ENCODE measurements at regions not wholly inside any gene's neighbourhood (a gene's known extent, or its start where the extent isn't known, plus 50 kb on each side); places are given as distances from the start of the nearest gene placed in this dataset.
"Not testable (repeated sequence)": the region's sequence is repeated elsewhere in the genome, so short reads cannot be mapped to it uniquely, and the experiment has no call there.

GRCh38 chr6:137545073-137545472, 50.9 kb upstream of the OLIG3 start:
- no peak for DNase-seq

- DNase-seq, result no peak
Measured at GRCh38 chr6:137547186-137547585, 53.0 kb upstream of the OLIG3 start.

- DNase-seq, result no peak
Measured at GRCh38 chr6:137547601-137548000, 53.4 kb upstream of the OLIG3 start.

GRCh38 chr6:137549106-137549505, 54.9 kb upstream of the OLIG3 start:
- DNase-seq, result no peak

GRCh38 chr6:137550535-137550934, 56.3 kb upstream of the OLIG3 start:
- DNase-seq, result no peak

- no peak for DNase-seq
Measured at GRCh38 chr6:137552146-137552545, 58.0 kb upstream of the OLIG3 start.

- no peak for DNase-seq
Measured at GRCh38 chr6:137552809-137553208, 58.6 kb upstream of the OLIG3 start.

GRCh38 chr6:137559521-137560183, 65.5 kb upstream of the OLIG3 start:
- peak; percentile 47 to 74 for DNase-seq

GRCh38 chr6:137560184-137560563, 66.0 kb upstream of the OLIG3 start:
- DNase-seq, result no peak

- DNase-seq, result no peak
Measured at GRCh38 chr6:137568067-137568466, 73.9 kb upstream of the OLIG3 start.

GRCh38 chr6:137570393-137570792, 76.2 kb upstream of the OLIG3 start:
- no peak for DNase-seq

GRCh38 chr6:137571854-137572253, 77.7 kb upstream of the OLIG3 start:
- peak; percentile 56 to 66 for DNase-seq

GRCh38 chr6:137573739-137574138, 79.5 kb upstream of the OLIG3 start:
- no peak for DNase-seq

- DNase-seq, result no peak
Measured at GRCh38 chr6:137579612-137580011, 85.4 kb upstream of the OLIG3 start.

- no peak for DNase-seq
Measured at GRCh38 chr6:137581019-137581707, 87.0 kb upstream of the OLIG3 start.

- not testable (repeated sequence) for DNase-seq
Measured at GRCh38 chr6:137583519-137583918, 89.3 kb upstream of the OLIG3 start.

GRCh38 chr6:137588472-137588871, 94.3 kb upstream of the OLIG3 start:
- no peak for DNase-seq

- DNase-seq, result peak; percentile 76 to 84
Measured at GRCh38 chr6:137589067-137589848, 95.1 kb upstream of the OLIG3 start.

GRCh38 chr6:137590684-137591083, 96.5 kb upstream of the OLIG3 start:
- no peak for DNase-seq

- DNase-seq, result no peak
Measured at GRCh38 chr6:137601471-137601870, 107.3 kb upstream of the OLIG3 start.

GRCh38 chr6:137602313-137603197, 108.4 kb upstream of the OLIG3 start:
- DNase-seq, result no peak

- no peak for DNase-seq
Measured at GRCh38 chr6:137610702-137611101, 116.5 kb upstream of the OLIG3 start.

- DNase-seq, result no peak
Measured at GRCh38 chr6:137623293-137623692, 129.1 kb upstream of the OLIG3 start.
